Muscle layer of colon (tissue), 2 donors: ENCODE measurements at regions not wholly inside any gene's neighbourhood (a gene's known extent, or its start where the extent isn't known, plus 50 kb on each side); places are given as distances from the start of the nearest gene placed in this dataset.

ENCODE experiments used
- H3K27ac ChIP-seq: one replicate; pipeline ENCODE4 v1.7.0; 2013; ENCODE audit warnings: low read depth, mild to moderate bottlenecking, low read length, moderate library complexity
- H3K27me3 ChIP-seq, 2 donors: one replicate each; pipeline ENCODE4 v1.7.0; 2013; ENCODE audit warnings: low read length in 2 of 2, mild to moderate bottlenecking in 2 of 2; ENCODE audit not compliant: insufficient read depth in 2 of 2, control insufficient read depth in 1 of 2
- H3K36me3 ChIP-seq: one replicate; pipeline ENCODE4 v1.7.0; 2013; ENCODE audit warnings: mild to moderate bottlenecking, low read length; ENCODE audit not compliant: insufficient read depth
- H3K4me1 ChIP-seq: one replicate; pipeline ENCODE4 v1.7.0; 2013; ENCODE audit warnings: mild to moderate bottlenecking, low read length; ENCODE audit not compliant: insufficient read depth
- H3K4me3 ChIP-seq, 2 donors: one replicate each; pipeline ENCODE4 v1.7.0; 2013; ENCODE audit warnings: low read length in 2 of 2, low read depth in 1 of 2, mild to moderate bottlenecking in 1 of 2, moderate library complexity in 1 of 2
- H3K9ac ChIP-seq: one replicate; pipeline ENCODE4 v1.7.0; 2013; ENCODE audit warnings: low read length
- H3K9me3 ChIP-seq: one replicate; pipeline ENCODE4 v1.7.0; 2013; ENCODE audit warnings: mild to moderate bottlenecking, low read length
- donor health status: abdominal sarcoma.
- donor health status: Adenocarcinoma of cecum.

GRCh38 chr7:46695051-46695708, 774.1 kb upstream of the IGFBP3 start:
- Histone ChIP-seq H3K27ac (no peak overlapping the region), H3K36me3 (no peaks in the 10 kb centered on the region), H3K27me3 (no peaks in the 10 kb centered on the region), H3K9me3 (no peaks in the 10 kb centered on the region), H3K4me3 (no peak overlapping the region), H3K4me1 (no peaks in the 10 kb centered on the region), H3K9ac (no peak overlapping the region)

DNA sequence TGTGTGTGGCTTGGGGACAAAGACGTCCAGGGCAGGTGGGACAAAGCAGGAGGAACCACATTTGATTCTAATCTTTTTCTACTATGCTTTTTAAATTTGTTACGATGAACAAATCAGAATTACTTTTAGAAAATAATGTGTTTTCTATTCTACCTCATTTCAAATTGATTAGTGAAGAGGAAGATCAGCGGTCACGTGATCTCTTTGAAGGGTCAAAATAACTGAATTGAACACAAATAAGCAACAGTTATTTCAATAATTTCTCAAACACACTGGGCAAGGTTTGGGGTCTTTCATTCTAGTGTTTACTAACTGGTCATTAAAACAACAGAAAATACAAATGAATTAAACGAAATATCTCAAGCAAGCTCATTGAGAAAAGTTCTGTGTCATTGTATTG, 773.0 kb upstream of the IGFBP3 start:
- H3K9me3 ChIP-seq, result no peaks in the 10 kb centered on the region
- no peaks in the 10 kb centered on the region for H3K4me1 ChIP-seq
- no peak overlapping the region for H3K27ac ChIP-seq
- H3K36me3 ChIP-seq, result no peaks in the 10 kb centered on the region
- no peaks in the 10 kb centered on the region for H3K27me3 ChIP-seq
- H3K9ac ChIP-seq, result no peak overlapping the region
- H3K4me3 ChIP-seq, result no peak overlapping the region

- H3K4me3 ChIP-seq, result no peak overlapping the region
- no peak overlapping the region for H3K9ac ChIP-seq
- H3K27ac ChIP-seq, result no peak overlapping the region
- no peaks in the 10 kb centered on the region for H3K27me3 ChIP-seq
- no peaks in the 10 kb centered on the region for H3K36me3 ChIP-seq
- peaks cover 2% of the 10 kb centered on the region for H3K4me1 ChIP-seq
- no peaks in the 10 kb centered on the region for H3K9me3 ChIP-seq
Observed at GRCh38 chr7:46687203-46687602, 766.1 kb upstream of the IGFBP3 start.

DNA sequence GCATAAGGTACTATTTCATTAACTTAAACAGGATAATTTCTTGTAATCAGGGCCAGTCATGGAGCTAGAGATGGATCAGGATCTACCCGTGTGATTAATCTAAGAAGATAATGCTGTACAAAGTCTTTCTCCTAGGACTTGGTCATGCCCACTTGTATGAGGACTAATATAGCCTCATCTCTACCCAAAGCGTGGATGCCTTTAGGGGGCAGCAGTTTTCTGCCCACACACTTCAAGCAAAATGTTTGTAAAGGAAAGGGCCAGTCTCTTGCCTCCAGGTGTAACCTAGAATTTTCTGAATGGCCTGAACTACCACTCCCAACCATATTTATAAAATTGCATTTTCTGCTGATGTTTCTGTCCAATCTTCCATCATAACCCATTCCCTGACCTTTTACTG, 764.0 kb upstream of the IGFBP3 start:
- Histone ChIP-seq H3K9ac (no peak overlapping the region), H3K4me1 (peaks cover 7% of the 10 kb centered on the region), H3K4me3 (no peak overlapping the region), H3K36me3 (no peaks in the 10 kb centered on the region), H3K9me3 (no peaks in the 10 kb centered on the region), H3K27ac (no peak overlapping the region), H3K27me3 (no peaks in the 10 kb centered on the region)

DNA sequence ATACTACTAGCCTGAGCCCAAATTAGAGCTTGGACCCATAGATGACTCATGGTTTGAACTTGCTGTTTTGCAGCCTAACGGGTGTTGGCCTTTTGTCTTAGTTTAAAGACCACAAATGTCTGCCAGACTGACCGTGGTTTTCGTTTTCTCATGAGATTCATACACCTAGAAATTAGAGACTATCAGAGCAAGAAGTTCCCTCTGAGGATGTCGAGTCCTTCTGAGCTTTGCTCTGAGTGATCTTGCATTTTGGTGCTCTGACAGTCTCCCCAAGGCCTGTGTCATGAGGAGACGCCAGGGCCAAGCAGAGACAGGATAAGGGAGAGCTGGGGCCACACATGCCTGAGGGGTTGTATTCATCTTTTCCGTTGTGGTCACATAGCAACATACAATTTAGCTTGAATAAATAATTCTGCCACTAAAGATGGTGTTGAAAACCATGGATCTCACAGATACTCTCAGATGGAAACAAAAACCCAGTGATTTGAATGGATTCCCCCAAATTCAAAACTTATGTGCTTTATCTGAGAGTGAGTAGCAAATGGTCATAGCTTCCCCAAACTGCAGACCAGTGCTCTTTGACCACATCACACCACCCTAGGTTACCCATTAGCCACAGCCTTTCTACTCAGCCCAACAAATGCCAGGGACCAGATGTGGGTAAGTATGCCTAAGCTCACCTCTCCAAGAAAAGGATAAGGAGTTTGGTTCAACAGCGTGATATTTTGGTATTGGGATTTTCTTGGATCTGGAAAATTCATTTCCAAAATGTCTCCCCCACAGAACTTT, 762.0 kb upstream of the IGFBP3 start:
- no peaks in the 10 kb centered on the region for H3K9me3 ChIP-seq
- H3K36me3 ChIP-seq, result no peaks in the 10 kb centered on the region
- H3K9ac ChIP-seq, result no peak overlapping the region
- H3K4me3 ChIP-seq, result no peak overlapping the region
- H3K4me1 ChIP-seq, result peaks cover 7% of the 10 kb centered on the region
- H3K27ac ChIP-seq, result no peak overlapping the region
- H3K27me3 ChIP-seq, result no peaks in the 10 kb centered on the region

DNA sequence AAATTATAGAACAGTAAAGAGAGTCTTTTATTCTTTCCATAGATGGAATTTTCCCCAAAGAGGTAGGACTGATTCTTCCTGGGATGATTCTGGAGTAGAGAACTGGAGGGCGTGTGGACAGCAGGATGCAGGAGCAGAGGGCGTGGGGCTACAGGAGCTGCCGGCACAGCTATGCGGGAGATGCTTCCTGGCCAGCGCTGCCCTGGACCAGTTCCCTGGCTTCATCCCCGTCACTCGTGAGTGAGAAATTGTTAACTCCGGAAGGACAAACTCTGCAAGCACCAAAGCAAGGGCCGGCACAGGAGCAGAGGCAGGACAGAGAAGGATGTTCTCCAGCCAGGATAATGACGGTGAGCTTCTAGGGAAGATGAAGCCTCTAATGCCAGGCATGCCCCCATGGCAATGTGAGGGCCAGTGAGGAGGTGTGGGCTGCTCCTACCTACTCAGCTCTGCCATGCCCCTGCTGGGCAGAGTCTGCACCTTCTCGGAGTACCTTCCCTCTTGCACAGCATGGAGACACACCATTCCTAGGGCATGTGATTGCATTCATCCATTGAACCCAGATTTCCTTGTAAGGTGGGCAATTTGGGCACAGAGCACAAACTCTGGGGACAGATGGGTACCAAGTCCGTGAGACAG, 760.9 kb upstream of the IGFBP3 start:
- no peak overlapping the region for H3K9ac ChIP-seq
- peaks cover 7% of the 10 kb centered on the region for H3K4me1 ChIP-seq
- H3K27me3 ChIP-seq, result no peaks in the 10 kb centered on the region
- H3K27ac ChIP-seq, result no peak overlapping the region
- H3K4me3 ChIP-seq, result no peak overlapping the region
- H3K36me3 ChIP-seq, result no peaks in the 10 kb centered on the region
- no peaks in the 10 kb centered on the region for H3K9me3 ChIP-seq

DNA sequence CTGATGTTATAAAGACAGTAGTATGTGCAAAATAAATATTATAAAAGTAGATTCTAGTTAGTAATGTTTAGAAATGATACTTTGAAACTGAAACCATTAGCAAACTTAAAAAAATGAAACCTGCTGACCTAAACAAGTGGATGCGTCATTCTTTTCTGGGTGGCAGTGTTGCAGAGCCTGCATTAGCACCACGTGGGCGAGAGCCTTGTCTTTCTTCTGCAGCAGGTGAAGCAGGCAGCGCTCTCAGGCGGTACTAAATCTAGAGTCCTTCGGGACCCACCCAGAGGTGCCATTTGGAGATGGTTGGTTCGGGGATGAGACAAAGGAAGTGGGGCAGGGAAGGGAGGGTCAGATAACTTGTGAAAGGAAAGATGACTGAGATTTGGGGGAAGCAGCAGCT, 759.1 kb upstream of the IGFBP3 start:
- no peaks in the 10 kb centered on the region for H3K27me3 ChIP-seq
- no peaks in the 10 kb centered on the region for H3K9me3 ChIP-seq
- peaks cover 7% of the 10 kb centered on the region for H3K4me1 ChIP-seq
- H3K4me3 ChIP-seq, result no peak overlapping the region
- H3K9ac ChIP-seq, result no peak overlapping the region
- no peaks in the 10 kb centered on the region for H3K36me3 ChIP-seq
- H3K27ac ChIP-seq, result no peak overlapping the region

- Histone ChIP-seq H3K36me3 (no peaks in the 10 kb centered on the region), H3K4me3 (no peak overlapping the region), H3K4me1 (peaks cover 7% of the 10 kb centered on the region), H3K27me3 (no peaks in the 10 kb centered on the region), H3K9me3 (no peaks in the 10 kb centered on the region), H3K9ac (no peak overlapping the region), H3K27ac (no peak overlapping the region)
Observed at GRCh38 chr7:46679671-46680070, 758.6 kb upstream of the IGFBP3 start.

GRCh38 chr7:46678421-46678820, 757.3 kb upstream of the IGFBP3 start:
- Histone ChIP-seq H3K9ac (no peak overlapping the region), H3K36me3 (no peaks in the 10 kb centered on the region), H3K4me3 (no peak overlapping the region), H3K4me1 (peaks cover 7% of the 10 kb centered on the region), H3K27me3 (no peaks in the 10 kb centered on the region), H3K9me3 (no peaks in the 10 kb centered on the region), H3K27ac (no peak overlapping the region)

- Histone ChIP-seq H3K4me1 (no peaks in the 10 kb centered on the region), H3K9ac (no peak overlapping the region), H3K27ac (no peak overlapping the region), H3K9me3 (no peaks in the 10 kb centered on the region), H3K4me3 (no peak overlapping the region), H3K27me3 (no peaks in the 10 kb centered on the region), H3K36me3 (no peaks in the 10 kb centered on the region)
Observed at GRCh38 chr7:46675456-46675855, 754.4 kb upstream of the IGFBP3 start.

GRCh38 chr7:46672861-46673260, 751.8 kb upstream of the IGFBP3 start:
- Histone ChIP-seq H3K9me3 (no peaks in the 10 kb centered on the region), H3K9ac (no peak overlapping the region), H3K4me3 (no peak overlapping the region), H3K36me3 (no peaks in the 10 kb centered on the region), H3K4me1 (no peaks in the 10 kb centered on the region), H3K27me3 (no peaks in the 10 kb centered on the region), H3K27ac (no peak overlapping the region)
